SK-N-SH treated with all-trans-retinoic acid at 6 μM for 48 hours (cell line): ENCODE measurements at regions not wholly inside any gene's neighbourhood (a gene's known extent, or its start where the extent isn't known, plus 50 kb on each side); places are given as distances from the start of the nearest gene placed in this dataset.

Source experiments
- ATAC-seq: fragments of 200-7000 bp; cut with Tn5 transposase; 3 replicates; pipeline ENCODE4 v1.9.1; 2020; ENCODE audit warnings: mild to moderate bottlenecking, moderate library complexity
- ARNTL ChIP-seq: fragments of 450-650 bp; formaldehyde crosslinking; IDR thresholded peaks from 2 replicates; pipeline ENCODE4 v1.5.0; 2020; ENCODE audit warnings: low read depth, mild to moderate bottlenecking, moderate library complexity, borderline replicate concordance
- BACH2 ChIP-seq: fragments of 250-450 bp; sonication (Bioruptor Pico); IDR thresholded peaks from 2 replicates; pipeline ENCODE4 v1.9.0; 2021; ENCODE audit warnings: mild to moderate bottlenecking, borderline replicate concordance
- CSDC2 ChIP-seq: fragments of 250-450 bp; sonication (Bioruptor Pico); IDR thresholded peaks from 2 replicates; pipeline ENCODE4 v1.5.0; 2020; ENCODE audit warnings: mild to moderate bottlenecking, moderate library complexity
- ESRRG ChIP-seq: fragments of 250-450 bp; sonication (Bioruptor Pico); IDR thresholded peaks from 2 replicates; pipeline ENCODE4 v1.6.1; 2021; ENCODE audit warnings: mild to moderate bottlenecking
- GLIS3 ChIP-seq: fragments of 250-450 bp; sonication (Bioruptor Pico); IDR thresholded peaks from 2 replicates; pipeline ENCODE4 v1.5.0; 2020; ENCODE audit warnings: mild to moderate bottlenecking, moderate library complexity
- ISL1 ChIP-seq: fragments of 250-450 bp; sonication (Bioruptor Pico); IDR thresholded peaks from 2 replicates; pipeline ENCODE4 v2.1.2; 2022; ENCODE audit warnings: mild to moderate bottlenecking, moderate library complexity
- OSR1 ChIP-seq: fragments of 250-450 bp; sonication (Bioruptor Pico); IDR thresholded peaks from 2 replicates; pipeline ENCODE4 v1.8.0; 2022; ENCODE audit warnings: moderate library complexity, mild to moderate bottlenecking, inconsistent platforms
- PPARA ChIP-seq: fragments of 250-450 bp; sonication (Bioruptor Pico); IDR thresholded peaks from 2 replicates; pipeline ENCODE4 v1.5.0; 2020; ENCODE audit warnings: mild to moderate bottlenecking, borderline replicate concordance
- RARB ChIP-seq: fragments of 250-450 bp; sonication (Bioruptor Pico); IDR thresholded peaks from 2 replicates; pipeline ENCODE4 v1.8.0; 2021; ENCODE audit warnings: mild to moderate bottlenecking, moderate library complexity
- SNAI2 ChIP-seq: fragments of 250-450 bp; sonication (Bioruptor Pico); IDR thresholded peaks from 2 replicates; pipeline ENCODE4 v1.5.0; 2020; ENCODE audit warnings: mild to moderate bottlenecking, moderate library complexity
- TCF4 ChIP-seq: fragments of 250-450 bp; sonication (Bioruptor Pico); IDR thresholded peaks from 2 replicates; pipeline ENCODE4 v1.8.0; 2021; ENCODE audit warnings: mild to moderate bottlenecking, moderate library complexity, borderline replicate concordance
- TOX ChIP-seq: fragments of 250-450 bp; sonication (Bioruptor Pico); IDR thresholded peaks from 2 replicates; pipeline ENCODE4 v1.8.0; 2021; ENCODE audit warnings: mild to moderate bottlenecking, moderate library complexity, borderline replicate concordance
- ZFP3 ChIP-seq: fragments of 250-450 bp; sonication (Bioruptor Pico); IDR thresholded peaks from 2 replicates; pipeline ENCODE4 v1.5.0; 2020; ENCODE audit warnings: mild to moderate bottlenecking, moderate library complexity
- ZFP30 ChIP-seq: fragments of 450-650 bp; formaldehyde crosslinking; IDR thresholded peaks from 2 replicates; pipeline ENCODE4 v1.5.0; 2022; ENCODE audit warnings: mild to moderate bottlenecking, moderate library complexity
- ZNF565 ChIP-seq: fragments of 450-650 bp; formaldehyde crosslinking; conservative IDR thresholded peaks from 2 replicates; pipeline ENCODE4 v1.5.0; 2020; ENCODE audit warnings: low read depth, mild to moderate bottlenecking, moderate library complexity
- ZNF70 ChIP-seq: fragments of 450-650 bp; formaldehyde crosslinking; IDR thresholded peaks from 2 replicates; pipeline ENCODE4 v1.5.0; 2020; ENCODE audit warnings: mild to moderate bottlenecking, moderate library complexity
- TF ChIP-seq, protein P1 (sequence below): fragments of 250-450 bp; sonication (Bioruptor Pico); IDR thresholded peaks from 2 replicates; pipeline ENCODE4 v1.8.0; 2021; ENCODE audit warnings: low read depth, mild to moderate bottlenecking, moderate library complexity, borderline replicate concordance
- TF ChIP-seq, protein P2 (sequence below): fragments of 250-450 bp; sonication (Bioruptor Pico); IDR thresholded peaks from 2 replicates; pipeline ENCODE4 v1.5.1; 2021; ENCODE audit warnings: mild to moderate bottlenecking, moderate library complexity
- TF ChIP-seq, protein P3 (sequence below): fragments of 250-450 bp; sonication (Bioruptor Pico); IDR thresholded peaks from 2 replicates; pipeline ENCODE4 v1.5.1; 2020; ENCODE audit warnings: low read depth, mild to moderate bottlenecking, moderate library complexity
- TF ChIP-seq, protein P4 (sequence below): fragments of 250-450 bp; sonication (Bioruptor Pico); IDR thresholded peaks from 2 replicates; pipeline ENCODE4 v1.5.0; 2020; ENCODE audit warnings: mild to moderate bottlenecking, moderate library complexity

DNA sequence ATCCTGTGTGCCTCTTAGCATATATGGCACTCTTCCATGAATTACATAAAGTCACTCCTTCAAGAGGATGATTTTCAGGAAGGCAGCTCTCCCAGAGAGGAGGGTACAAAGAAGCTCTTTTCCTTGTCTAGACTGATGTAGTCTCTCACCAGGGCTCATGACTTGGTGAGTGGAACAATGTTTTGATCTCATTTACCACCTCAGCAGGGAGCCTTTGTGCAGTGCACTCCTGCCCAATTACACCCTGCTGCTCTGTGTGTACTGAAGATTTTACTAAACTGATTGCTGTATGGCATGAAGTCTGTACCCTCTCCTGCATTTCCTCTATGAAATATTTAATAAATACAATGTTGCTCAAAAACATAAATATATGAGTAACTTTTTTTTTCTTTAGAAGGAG lies 598.3 kb upstream of the HS3ST5 start:
- TF ChIP-seq CSDC2 (CRISPR knock-in tag): no peak
- no peak for TF ChIP-seq RARB (CRISPR knock-in tag)
- no peak for TF ChIP-seq TCF4
- TF ChIP-seq PPARA (CRISPR knock-in tag): no peak
- TF ChIP-seq GLIS3 (CRISPR knock-in tag): no peak
- TF ChIP-seq BACH2 (CRISPR knock-in tag): no peak
- no peak for TF ChIP-seq ISL1 (CRISPR knock-in tag)
- TF ChIP-seq, protein P1, sequence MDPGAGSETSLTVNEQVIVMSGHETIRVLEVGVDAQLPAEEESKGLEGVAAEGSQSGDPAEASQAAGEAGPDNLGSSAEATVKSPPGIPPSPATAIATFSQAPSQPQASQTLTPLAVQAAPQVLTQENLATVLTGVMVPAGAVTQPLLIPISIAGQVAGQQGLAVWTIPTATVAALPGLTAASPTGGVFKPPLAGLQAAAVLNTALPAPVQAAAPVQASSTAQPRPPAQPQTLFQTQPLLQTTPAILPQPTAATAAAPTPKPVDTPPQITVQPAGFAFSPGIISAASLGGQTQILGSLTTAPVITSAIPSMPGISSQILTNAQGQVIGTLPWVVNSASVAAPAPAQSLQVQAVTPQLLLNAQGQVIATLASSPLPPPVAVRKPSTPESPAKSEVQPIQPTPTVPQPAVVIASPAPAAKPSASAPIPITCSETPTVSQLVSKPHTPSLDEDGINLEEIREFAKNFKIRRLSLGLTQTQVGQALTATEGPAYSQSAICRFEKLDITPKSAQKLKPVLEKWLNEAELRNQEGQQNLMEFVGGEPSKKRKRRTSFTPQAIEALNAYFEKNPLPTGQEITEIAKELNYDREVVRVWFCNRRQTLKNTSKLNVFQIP (CRISPR knock-in tag): no peak
- TF ChIP-seq TOX: no peak
- no peak for TF ChIP-seq ESRRG (CRISPR knock-in tag)
- TF ChIP-seq, protein P2, sequence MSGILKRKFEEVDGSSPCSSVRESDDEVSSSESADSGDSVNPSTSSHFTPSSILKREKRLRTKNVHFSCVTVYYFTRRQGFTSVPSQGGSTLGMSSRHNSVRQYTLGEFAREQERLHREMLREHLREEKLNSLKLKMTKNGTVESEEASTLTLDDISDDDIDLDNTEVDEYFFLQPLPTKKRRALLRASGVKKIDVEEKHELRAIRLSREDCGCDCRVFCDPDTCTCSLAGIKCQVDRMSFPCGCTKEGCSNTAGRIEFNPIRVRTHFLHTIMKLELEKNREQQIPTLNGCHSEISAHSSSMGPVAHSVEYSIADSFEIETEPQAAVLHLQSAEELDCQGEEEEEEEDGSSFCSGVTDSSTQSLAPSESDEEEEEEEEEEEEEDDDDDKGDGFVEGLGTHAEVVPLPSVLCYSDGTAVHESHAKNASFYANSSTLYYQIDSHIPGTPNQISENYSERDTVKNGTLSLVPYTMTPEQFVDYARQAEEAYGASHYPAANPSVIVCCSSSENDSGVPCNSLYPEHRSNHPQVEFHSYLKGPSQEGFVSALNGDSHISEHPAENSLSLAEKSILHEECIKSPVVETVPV (CRISPR knock-in tag): no peak
- TF ChIP-seq ZNF565 (CRISPR knock-in tag): no peak
- no peak for TF ChIP-seq ZFP3 (CRISPR knock-in tag)
- TF ChIP-seq ARNTL: no peak
- TF ChIP-seq, protein P3, sequence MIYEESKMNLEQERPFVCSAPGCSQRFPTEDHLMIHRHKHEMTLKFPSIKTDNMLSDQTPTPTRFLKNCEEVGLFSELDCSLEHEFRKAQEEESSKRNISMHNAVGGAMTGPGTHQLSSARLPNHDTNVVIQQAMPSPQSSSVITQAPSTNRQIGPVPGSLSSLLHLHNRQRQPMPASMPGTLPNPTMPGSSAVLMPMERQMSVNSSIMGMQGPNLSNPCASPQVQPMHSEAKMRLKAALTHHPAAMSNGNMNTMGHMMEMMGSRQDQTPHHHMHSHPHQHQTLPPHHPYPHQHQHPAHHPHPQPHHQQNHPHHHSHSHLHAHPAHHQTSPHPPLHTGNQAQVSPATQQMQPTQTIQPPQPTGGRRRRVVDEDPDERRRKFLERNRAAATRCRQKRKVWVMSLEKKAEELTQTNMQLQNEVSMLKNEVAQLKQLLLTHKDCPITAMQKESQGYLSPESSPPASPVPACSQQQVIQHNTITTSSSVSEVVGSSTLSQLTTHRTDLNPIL: no peak
- TF ChIP-seq OSR1: no peak
- TF ChIP-seq ZNF70 (CRISPR knock-in tag): no peak
- ATAC-seq: no peak

DNA sequence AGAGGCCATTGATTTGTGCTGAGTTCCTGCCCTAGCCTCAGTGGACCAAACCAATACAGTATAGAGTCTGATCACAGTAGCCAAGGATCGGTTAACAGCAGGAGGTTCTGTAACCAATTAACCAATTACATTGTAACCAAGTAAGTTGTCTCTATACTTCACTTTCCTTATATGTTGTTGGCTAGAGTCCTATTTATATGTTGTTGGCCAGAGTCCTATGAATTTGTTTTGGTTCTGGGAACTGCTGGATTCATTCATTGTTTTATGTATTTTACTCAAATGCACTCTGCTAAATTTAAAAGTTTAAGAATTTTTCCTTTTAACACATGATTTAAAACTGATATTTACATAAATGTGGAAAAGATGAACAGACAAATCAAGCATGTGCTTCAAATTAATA lies 597.4 kb upstream of the HS3ST5 start:
- ATAC-seq: no peak
- TF ChIP-seq ZFP3 (CRISPR knock-in tag): no peak
- TF ChIP-seq OSR1: no peak
- TF ChIP-seq, protein P2 (CRISPR knock-in tag): no peak

DNA sequence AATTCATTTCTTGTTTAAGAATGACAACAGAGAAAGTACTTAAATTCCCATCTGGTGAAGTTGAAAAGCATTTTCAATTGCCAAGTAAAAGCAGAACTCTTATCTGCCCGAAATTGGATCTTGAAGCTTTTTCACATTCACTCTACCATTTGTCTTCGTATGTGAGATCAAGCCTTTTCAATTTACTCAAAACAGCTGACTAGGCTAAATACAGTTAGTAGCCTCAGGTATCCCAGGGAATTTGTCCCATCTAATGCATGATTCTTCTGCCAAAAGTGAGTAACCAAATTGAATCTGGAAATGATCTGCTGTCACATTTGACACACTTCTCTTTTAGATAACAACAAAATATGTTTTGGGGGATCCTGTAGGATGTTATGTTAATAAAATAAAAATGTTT lies 596.8 kb upstream of the HS3ST5 start:
- TF ChIP-seq ESRRG (CRISPR knock-in tag): no peak
- TF ChIP-seq, protein P4, sequence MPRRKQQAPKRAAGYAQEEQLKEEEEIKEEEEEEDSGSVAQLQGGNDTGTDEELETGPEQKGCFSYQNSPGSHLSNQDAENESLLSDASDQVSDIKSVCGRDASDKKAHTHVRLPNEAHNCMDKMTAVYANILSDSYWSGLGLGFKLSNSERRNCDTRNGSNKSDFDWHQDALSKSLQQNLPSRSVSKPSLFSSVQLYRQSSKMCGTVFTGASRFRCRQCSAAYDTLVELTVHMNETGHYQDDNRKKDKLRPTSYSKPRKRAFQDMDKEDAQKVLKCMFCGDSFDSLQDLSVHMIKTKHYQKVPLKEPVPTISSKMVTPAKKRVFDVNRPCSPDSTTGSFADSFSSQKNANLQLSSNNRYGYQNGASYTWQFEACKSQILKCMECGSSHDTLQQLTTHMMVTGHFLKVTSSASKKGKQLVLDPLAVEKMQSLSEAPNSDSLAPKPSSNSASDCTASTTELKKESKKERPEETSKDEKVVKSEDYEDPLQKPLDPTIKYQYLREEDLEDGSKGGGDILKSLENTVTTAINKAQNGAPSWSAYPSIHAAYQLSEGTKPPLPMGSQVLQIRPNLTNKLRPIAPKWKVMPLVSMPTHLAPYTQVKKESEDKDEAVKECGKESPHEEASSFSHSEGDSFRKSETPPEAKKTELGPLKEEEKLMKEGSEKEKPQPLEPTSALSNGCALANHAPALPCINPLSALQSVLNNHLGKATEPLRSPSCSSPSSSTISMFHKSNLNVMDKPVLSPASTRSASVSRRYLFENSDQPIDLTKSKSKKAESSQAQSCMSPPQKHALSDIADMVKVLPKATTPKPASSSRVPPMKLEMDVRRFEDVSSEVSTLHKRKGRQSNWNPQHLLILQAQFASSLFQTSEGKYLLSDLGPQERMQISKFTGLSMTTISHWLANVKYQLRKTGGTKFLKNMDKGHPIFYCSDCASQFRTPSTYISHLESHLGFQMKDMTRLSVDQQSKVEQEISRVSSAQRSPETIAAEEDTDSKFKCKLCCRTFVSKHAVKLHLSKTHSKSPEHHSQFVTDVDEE (CRISPR knock-in tag): no peak
- TF ChIP-seq ISL1 (CRISPR knock-in tag): no peak

DNA sequence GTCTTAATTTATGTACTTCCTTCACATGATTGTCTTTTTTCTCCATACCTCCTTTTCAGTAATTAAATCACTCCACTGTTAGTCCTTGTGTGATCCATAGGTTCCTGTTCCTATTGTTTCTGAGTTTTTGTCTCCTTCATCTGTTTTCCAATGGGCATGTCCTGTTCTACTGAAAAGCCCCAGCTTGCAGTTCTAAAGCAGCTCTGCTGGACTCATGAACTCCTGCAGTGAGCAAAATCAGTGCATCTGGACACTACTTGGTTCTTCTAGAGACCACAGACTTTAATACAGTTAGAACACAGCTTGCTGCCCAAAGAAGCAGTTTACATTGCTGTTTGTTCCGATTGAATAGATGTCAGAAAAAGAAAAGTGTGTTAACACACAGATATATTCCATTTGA lies 593.3 kb upstream of the HS3ST5 start:
- no peak for TF ChIP-seq ZNF565 (CRISPR knock-in tag)
- no peak for TF ChIP-seq SNAI2 (CRISPR knock-in tag)
- no peak for TF ChIP-seq TCF4
- no peak for TF ChIP-seq OSR1
- TF ChIP-seq TOX: no peak
- no peak for TF ChIP-seq PPARA (CRISPR knock-in tag)
- no peak for TF ChIP-seq ZFP30 (CRISPR knock-in tag)
- no peak for TF ChIP-seq ZFP3 (CRISPR knock-in tag)
- TF ChIP-seq, protein P3: no peak
- TF ChIP-seq, protein P2 (CRISPR knock-in tag): no peak
- TF ChIP-seq CSDC2 (CRISPR knock-in tag): no peak
- TF ChIP-seq ISL1 (CRISPR knock-in tag): no peak
- no peak for TF ChIP-seq RARB (CRISPR knock-in tag)
- TF ChIP-seq ARNTL: no peak
- ATAC-seq: no peak

More for the DNA sequence above, 596.8 kb upstream of the HS3ST5 start:
- ATAC-seq: no peak
